K562 (cell line): ENCODE measurements at regions not wholly inside any gene's neighbourhood (a gene's known extent, or its start where the extent isn't known, plus 50 kb on each side); places are given as distances from the start of the nearest gene placed in this dataset.

ENCODE experiments used
- L3MBTL2 ChIP-seq: fragments of 450-650 bp; IDR thresholded peaks from 2 replicates; pipeline ENCODE4 v1.6.1; 2016; ENCODE audit warnings: mild to moderate bottlenecking, moderate library complexity
- MGA ChIP-seq: fragments of 450-650 bp; IDR thresholded peaks from 2 replicates; pipeline ENCODE4 v1.6.1; 2016; ENCODE audit warnings: mild to moderate bottlenecking, moderate library complexity
- RNF2 ChIP-seq: sonication (generic); IDR thresholded peaks from 2 replicates; pipeline ENCODE4 v1.6.1; 2016
- SRSF3 ChIP-seq: fragments of 200-400 bp; formaldehyde crosslinking; IDR thresholded peaks from 2 replicates; pipeline ENCODE4 v1.6.1; 2016; ENCODE audit warnings: mild to moderate bottlenecking, low read length, moderate library complexity; ENCODE audit not compliant: insufficient read depth
- ZNF12 ChIP-seq: sonication (generic); formaldehyde crosslinking; IDR thresholded peaks from 2 replicates; pipeline ENCODE4 v1.4.0; 2020; ENCODE audit warnings: mild to moderate bottlenecking, missing genetic modification reagents
- ZNF407 ChIP-seq: fragments of 450-650 bp; IDR thresholded peaks from 2 replicates; pipeline ENCODE4 v1.6.1; 2016; ENCODE audit warnings: low read depth
- ZNF449 ChIP-seq: fragments of 250-450 bp; sonication (Bioruptor Pico); IDR thresholded peaks from 2 replicates; pipeline ENCODE4 v1.8.0; 2022; ENCODE audit warnings: moderate library complexity, mild to moderate bottlenecking, inconsistent platforms

GRCh38 chr4:159046683-159047082 is 56.2 kb upstream of the RAPGEF2 start (continued):
- TF ChIP-seq MGA (no peak), SRSF3 (no peak), L3MBTL2 (0 out of 2 replicates have a peak, but pooled peaks have one; percentile 54), ZNF407 (no peak), ZNF449 (CRISPR knock-in tag) (no peak; the same call in 1 of the 2 replicates), ZNF12 (CRISPR knock-in tag) (no peak), RNF2 (no peak)
